HepG2 (cell line): ENCODE measurements at regions not wholly inside any gene's neighbourhood (a gene's known extent, or its start where the extent isn't known, plus 50 kb on each side); places are given as distances from the start of the nearest gene placed in this dataset.

ENCODE experiments used
- ATAC-seq: fragments of 200-7000 bp; cut with Tn5 transposase; 3 replicates; pipeline ENCODE4 v1.9.1; 2020; ENCODE audit warnings: mild to moderate bottlenecking, moderate library complexity
- BruUV-seq: library from RNA; stranded (reverse); fragments of 400-500 nt; replicated peaks from 2 replicates; lab custom pipeline; 2021; lab: Mats Ljungman, UMichigan
- CTCF ChIA-PET: fragments of 300-600 bp; formaldehyde crosslinking; extraction: SDS; loops from one replicate; lab custom pipeline; 2021; ENCODE audit warnings: low total read pairs, inconsistent platforms, low intra/inter-chr PET ratio; lab: Yijun Ruan, JAX
- POLR2A ChIA-PET: fragments of 350-600 bp; sonication (Branson Sonifier 250); formaldehyde crosslinking; loops from one replicate; lab custom pipeline; 2020; ENCODE audit warnings: antibody characterized with exemption, inconsistent platforms; lab: Yijun Ruan, JAX
- DNase-seq: peaks from one replicate; pipeline ENCODE4 v3.0.0-alpha.2; 2015; ENCODE audit warnings: low spot score
- FAIRE-seq: peaks from 3 replicates; lab custom pipeline; 2011; peaks lifted over from hg19 to GRCh38; lab: Jason Lieb, UNC
- H2AFZ ChIP-seq: one replicate; pipeline ENCODE4 v1.6.1; 2011; ENCODE audit warnings: low read length, inconsistent platforms
- H3K27ac ChIP-seq: fragments of 300-600 bp; 3 replicates; pipeline ENCODE4 v1.8.0; 2011; ENCODE audit warnings: mixed run types, mild to moderate bottlenecking, mixed read lengths, low read length, inconsistent platforms; ENCODE audit not compliant: insufficient read depth; ENCODE audit errors: extremely low read length
- H3K27me3 ChIP-seq, 2 experiments: fragments of 200-600 bp in 1 of 2; 2 replicates in 1 of 2; 3 replicates in 1 of 2; pipeline versions ENCODE4 v1.6.0 to v1.8.0; 2011; ENCODE audit warnings: low read length in 2 of 2, mild to moderate bottlenecking in 2 of 2, moderate library complexity in 2 of 2, inconsistent platforms in 1 of 2; ENCODE audit not compliant: insufficient read depth in 2 of 2, control insufficient read depth in 1 of 2
- H3K36me3 ChIP-seq, 2 experiments: fragments of 200-600 bp in 1 of 2; replicated peaks in 1 of 2; 2 replicates in 1 of 2; 3 replicates in 1 of 2; pipeline versions ENCODE4 v1.5.1 to v1.8.0; 2011; ENCODE audit warnings: low read length in 2 of 2, inconsistent platforms in 1 of 2; ENCODE audit not compliant: insufficient read depth in 2 of 2, control insufficient read depth in 1 of 2
- H3K4me1 ChIP-seq: 2 replicates; pipeline ENCODE4 v1.5.1; 2012; ENCODE audit warnings: low read length, inconsistent platforms; ENCODE audit not compliant: insufficient read depth
- H3K4me2 ChIP-seq: 2 replicates; pipeline ENCODE4 v1.6.0; 2011; ENCODE audit warnings: low read depth, low read length, inconsistent platforms
- H3K4me3 ChIP-seq, 3 experiments: fragments of 200-600 bp in 1 of 3; sonication (generic), shearing (Covaris generic) in 1 of 3; replicated peaks in 1 of 3; 2 replicates each; pipeline ENCODE4 v1.5.1; 2011 to 2016; ENCODE audit warnings: low read length in 3 of 3, inconsistent platforms in 2 of 3, low read depth in 2 of 3, mild to moderate bottlenecking in 2 of 3, control low read depth in 1 of 3, mixed read lengths in 1 of 3; ENCODE audit not compliant: insufficient read depth in 1 of 3
- H3K79me2 ChIP-seq: one replicate; pipeline ENCODE4 v1.6.1; 2011; ENCODE audit warnings: low read length, inconsistent platforms; ENCODE audit not compliant: insufficient read depth
- H3K9ac ChIP-seq: 2 replicates; pipeline ENCODE4 v1.6.0; 2011; ENCODE audit warnings: mild to moderate bottlenecking, low read depth, low read length, inconsistent platforms; ENCODE audit not compliant: insufficient read depth
- H3K9me3 ChIP-seq: 2 replicates; pipeline ENCODE4 v1.5.1; 2012; ENCODE audit warnings: mild to moderate bottlenecking, low read length
- H4K20me1 ChIP-seq: 2 replicates; pipeline ENCODE4 v1.6.0; 2011; ENCODE audit warnings: inconsistent platforms, mild to moderate bottlenecking, low read length, moderate library complexity; ENCODE audit not compliant: insufficient read depth
- CBX1 ChIP-seq: IDR thresholded peaks from one replicate; pipeline ENCODE4 v1.6.1; 2016; ENCODE audit warnings: antibody characterized with exemption, low read depth
- CHCHD3 ChIP-seq: sonication (generic); formaldehyde crosslinking; IDR thresholded peaks from 2 replicates; pipeline ENCODE4 v1.8.0; 2022; ENCODE audit warnings: mild to moderate bottlenecking, missing genetic modification reagents, moderate library complexity
- CHD4 ChIP-seq: fragments of 200-600 bp; sonication (generic); IDR thresholded peaks from 2 replicates; pipeline ENCODE4 v1.7.0; 2017; ENCODE audit warnings: mild to moderate bottlenecking, low read length, borderline replicate concordance
- HNF4A ChIP-seq: sonication (generic); formaldehyde crosslinking; IDR thresholded peaks from 2 replicates; pipeline ENCODE4 v1.4.0; 2020; ENCODE audit warnings: missing genetic modification reagents
- IKZF4 ChIP-seq: sonication (generic); formaldehyde crosslinking; IDR thresholded peaks from 2 replicates; pipeline ENCODE4 v1.5.1; 2020; ENCODE audit warnings: borderline replicate concordance, mild to moderate bottlenecking, low read depth, missing genetic modification reagents; ENCODE audit errors: not compliant biosample characterization
- KDM5B ChIP-seq: sonication (generic); formaldehyde crosslinking; IDR thresholded peaks from 2 replicates; pipeline ENCODE4 v1.4.0; 2020; ENCODE audit warnings: missing genetic modification reagents, mild to moderate bottlenecking, borderline replicate concordance
- MAF1 ChIP-seq: sonication (generic); formaldehyde crosslinking; IDR thresholded peaks from 2 replicates; pipeline ENCODE4 v1.5.0; 2020; ENCODE audit warnings: missing genetic modification reagents, borderline replicate concordance
- SMAD1 ChIP-seq: sonication (generic); formaldehyde crosslinking; IDR thresholded peaks from 2 replicates; pipeline ENCODE4 v1.4.0; 2020; ENCODE audit warnings: missing genetic modification reagents, low read depth, mild to moderate bottlenecking, borderline replicate concordance
- TCF7 ChIP-seq: sonication (generic); IDR thresholded peaks from 2 replicates; pipeline ENCODE4 v1.6.1; 2016; ENCODE audit warnings: antibody characterized with exemption, low read depth
- TEAD2 ChIP-seq: sonication (generic); formaldehyde crosslinking; IDR thresholded peaks from 2 replicates; pipeline ENCODE4 v1.9.0; 2021; ENCODE audit warnings: missing genetic modification reagents
- ZFP41 ChIP-seq: sonication (generic); formaldehyde crosslinking; IDR thresholded peaks from 2 replicates; pipeline ENCODE4 v1.4.0; 2020; ENCODE audit warnings: mild to moderate bottlenecking, missing genetic modification reagents, borderline replicate concordance
- ZNF124 ChIP-seq: sonication (generic); formaldehyde crosslinking; IDR thresholded peaks from 2 replicates; pipeline ENCODE4 v1.4.0; 2020; ENCODE audit warnings: missing genetic modification reagents
- ZNF234 ChIP-seq: sonication (generic); formaldehyde crosslinking; conservative IDR thresholded peaks from 2 replicates; pipeline ENCODE4 v1.5.1; 2020; ENCODE audit warnings: mild to moderate bottlenecking, missing genetic modification reagents
- ZNF343 ChIP-seq: sonication (generic); formaldehyde crosslinking; IDR thresholded peaks from 2 replicates; pipeline ENCODE4 v1.4.0; 2020; ENCODE audit warnings: mild to moderate bottlenecking, missing genetic modification reagents
- ZNF589 ChIP-seq: sonication (generic); formaldehyde crosslinking; conservative IDR thresholded peaks from 2 replicates; pipeline ENCODE4 v1.8.0; 2022; ENCODE audit warnings: mild to moderate bottlenecking, moderate library complexity, missing genetic modification reagents
- ZNF597 ChIP-seq: sonication (generic); formaldehyde crosslinking; IDR thresholded peaks from 2 replicates; pipeline ENCODE4 v1.5.0; 2020; ENCODE audit warnings: missing genetic modification reagents
- WGBS: methylation state at CpG from one replicate; pipeline ENCODE4 v1.1.6; 2017; ENCODE audit warnings: low lambda C conversion rate; 5-methylcytosine and 5-hydroxymethylcytosine counted together
- in situ Hi-C: cut with HindIII; loops from 2 replicates; pipeline ENCODE4 v1.10.0; 2017; ENCODE audit warnings: low pct_unique_long_range_greater_than_20kb; ENCODE audit not compliant: extremely low pct_ligation_motif_present
- intact Hi-C: fragments of 100-400 bp; cut with micrococcal nuclease; formaldehyde crosslinking; loops from one replicate; pipeline ENCODE4 v1.10.0; 2022; ENCODE audit not compliant: unreplicated experiment
- TF ChIP-seq, protein P1 (sequence below): sonication (generic); formaldehyde crosslinking; IDR thresholded peaks from 2 replicates; pipeline ENCODE4 v1.8.0; 2022; ENCODE audit warnings: missing genetic modification reagents, mild to moderate bottlenecking, inconsistent platforms, borderline replicate concordance

GRCh38 chr15:62607643-62608042, 434.9 kb upstream of the TPM1 start (continued):
- TF ChIP-seq HNF4A = no peak
- no peak for TF ChIP-seq ZNF343
- TF ChIP-seq ZFP41 (CRISPR knock-in tag) = no peak
- TF ChIP-seq CBX1 = no peak
- no peak for TF ChIP-seq MAF1
- TF ChIP-seq, protein P1, sequence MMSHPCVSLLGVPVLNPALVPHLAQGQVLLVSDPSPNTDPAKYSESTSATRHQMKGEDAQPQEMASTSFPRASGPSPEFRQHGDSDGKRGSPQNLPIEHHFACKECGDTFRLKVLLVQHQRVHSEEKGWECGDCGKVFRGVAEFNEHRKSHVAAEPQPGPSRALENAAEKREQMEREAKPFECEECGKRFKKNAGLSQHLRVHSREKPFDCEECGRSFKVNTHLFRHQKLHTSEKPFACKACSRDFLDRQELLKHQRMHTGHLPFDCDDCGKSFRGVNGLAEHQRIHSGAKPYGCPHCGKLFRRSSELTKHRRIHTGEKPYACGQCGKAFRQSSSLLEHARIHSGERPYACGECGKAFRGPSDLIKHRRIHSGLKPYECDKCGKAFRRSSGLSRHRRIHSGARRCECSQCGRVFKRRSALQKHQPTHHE (CRISPR knock-in tag) = no peak
- TF ChIP-seq KDM5B = no peak
- TF ChIP-seq IKZF4 (CRISPR knock-in tag) = no peak
- TF ChIP-seq TCF7 = no peak
- TF ChIP-seq ZNF597 (CRISPR knock-in tag) = no peak
- no peak for TF ChIP-seq CHCHD3 (CRISPR knock-in tag)
- no peak for TF ChIP-seq ZNF234 (CRISPR knock-in tag)

DNA sequence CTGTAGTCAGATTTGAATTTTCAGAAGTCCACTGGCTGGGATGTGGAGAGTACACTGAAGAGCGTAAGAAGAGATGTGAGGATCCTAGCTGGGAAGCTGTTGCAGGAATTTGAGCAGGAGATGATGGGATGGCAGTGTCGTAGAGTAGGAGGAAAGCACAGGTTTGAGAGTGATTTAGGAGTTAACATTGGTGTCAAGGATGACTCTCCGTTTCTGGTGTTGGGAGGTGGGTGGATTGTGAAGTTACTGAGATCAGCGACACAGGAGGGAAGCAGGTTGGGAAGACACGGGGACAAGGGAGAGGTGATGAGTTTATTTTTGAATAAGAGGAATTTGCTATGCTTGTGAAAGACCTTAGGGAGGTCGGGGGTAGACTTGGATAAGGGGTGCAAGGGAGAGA, 434.2 kb upstream of the TPM1 start:
- H3K79me2 ChIP-seq = no peaks in the 10 kb centered on the region
- intact Hi-C loops = no loop called here
- POLR2A ChIA-PET = no interaction called here

More for the DNA sequence above, 434.2 kb upstream of the TPM1 start:
- in situ Hi-C loops = no loop called here
- Histone ChIP-seq H3K4me2 (no peak overlapping the region), H3K27ac (no peak overlapping the region), H3K9me3 (no peaks in the 10 kb centered on the region), H3K4me3 (no peak overlapping the region), H3K27me3 (no peaks in the 10 kb centered on the region), H3K9ac (no peak overlapping the region), H2AFZ (no peak overlapping the region), H4K20me1 (no peaks in the 10 kb centered on the region), H3K36me3 (no peaks in the 10 kb centered on the region), H3K4me1 (no peaks in the 10 kb centered on the region)
- CTCF ChIA-PET = no interaction called here
- no peak for FAIRE-seq
- no peak for ATAC-seq
- BruUV-seq = no TSS peak
- 87% methylated on average over 6 of the region's 6 CpGs for WGBS
- TF ChIP-seq ZNF124 (CRISPR knock-in tag) (no peak), CHD4 (no peak), TEAD2 (CRISPR knock-in tag) (no peak), SMAD1 (no peak), ZNF589 (CRISPR knock-in tag) (no peak)
- DNase-seq = no peak
